Gastrocnemius medialis (tissue), 4 donors: ENCODE measurements at regions not wholly inside any gene's neighbourhood (a gene's known extent, or its start where the extent isn't known, plus 50 kb on each side); places are given as distances from the start of the nearest gene placed in this dataset.
A peak's percentile ranks its signal among the peaks of the same experiment; 100 is the strongest.
"Not testable (repeated sequence)": the region's sequence is repeated elsewhere in the genome, so short reads cannot be mapped to it uniquely, and the experiment has no call there.

ENCODE experiments used
- ATAC-seq, 2 donors: fragments of 150-250 bp; one replicate each; pipeline ENCODE4 v1.9.1; 2016
- DNase-seq, 2 donors: peaks; one replicate each; pipeline ENCODE4 v3.0.0-alpha.2; 2019
- H3K27ac ChIP-seq, 4 donors: fragments of 200-600 bp; sonication (generic); 1 replicate in 1 of 4; 2 replicates in 3 of 4; pipeline ENCODE4 v1.5.1; 2016 to 2018; ENCODE audit warnings: mild to moderate bottlenecking in 2 of 4, moderate library complexity in 1 of 4
- H3K27me3 ChIP-seq, 3 donors: fragments of 200-600 bp; sonication (generic) in 2 of 3; 1 replicate in 1 of 3; 2 replicates in 2 of 3; pipeline versions ENCODE4 v1.5.1 to v1.6.0; 2016 to 2019; ENCODE audit warnings: mild to moderate bottlenecking in 1 of 3, moderate library complexity in 1 of 3
- H3K36me3 ChIP-seq, 2 donors: fragments of 200-600 bp; sonication (generic) in 1 of 2; one replicate each; pipeline ENCODE4 v1.5.1; 2017 to 2018
- H3K4me1 ChIP-seq, 2 donors: fragments of 200-600 bp; sonication (generic) in 1 of 2; one replicate each; pipeline ENCODE4 v1.5.1; 2016 to 2017; ENCODE audit warnings: mild to moderate bottlenecking in 2 of 2
- H3K4me3 ChIP-seq, 4 donors: fragments of 200-600 bp; sonication (generic) in 3 of 4; 1 replicate in 1 of 4; 2 replicates in 3 of 4; pipeline ENCODE4 v1.5.1; 2016 to 2019; ENCODE audit warnings: mild to moderate bottlenecking in 2 of 4
- H3K9me3 ChIP-seq, 3 donors: fragments of 200-600 bp; sonication (generic) in 2 of 3; 1 replicate in 1 of 3; 2 replicates in 2 of 3; pipeline ENCODE4 v1.5.1; 2016 to 2019
- CTCF ChIP-seq, 5 experiments: fragments of 450-650 bp in 3 of 5; fragments of 200-600 bp in 2 of 5; sonication (generic) in 2 of 5; IDR thresholded peaks in 4 of 5; conservative IDR thresholded peaks in 1 of 5; 1 replicate in 4 of 5; 2 replicates in 1 of 5; pipeline ENCODE4 v1.5.1; 2016 to 2019; ENCODE audit warnings: antibody characterized with exemption in 5 of 5, mild to moderate bottlenecking in 3 of 5, moderate library complexity in 3 of 5
- POLR2A ChIP-seq, 2 donors: fragments of 450-650 bp; IDR thresholded peaks; one replicate each; pipeline ENCODE4 v1.6.1; 2017; ENCODE audit warnings: antibody characterized with exemption in 2 of 2, mild to moderate bottlenecking in 2 of 2, moderate library complexity in 2 of 2
- in situ Hi-C, 4 donors: fragments of 200-750 bp; cut with MboI; loops; one replicate each; pipeline versions ENCODE4 v1.15.0 to v1.8.0; 2017; ENCODE audit warnings: low sequenced_read_pairs in 4 of 4
- intact Hi-C: fragments of 100-400 bp; cut with DNase I; formaldehyde crosslinking; loops from one replicate; pipeline ENCODE4 v1.15.1; 2023; ENCODE audit warnings: low total_unique reads

GRCh38 chr2:236472720-236473495 is 96.7 kb upstream of the ACKR3 start:
- no peak for ATAC-seq
- in situ Hi-C loops: no loop called here
- Histone ChIP-seq H3K36me3 (no peaks in the 10 kb centered on the region), H3K9me3 (no peaks in the 10 kb centered on the region), H3K27ac (no peak overlapping the region), H3K4me3 (no peak overlapping the region), H3K27me3 (no peaks in the 10 kb centered on the region), H3K4me1 (no peaks in the 10 kb centered on the region)
- DNase-seq: no peak
- TF ChIP-seq CTCF (IDR thresholded peaks at IDR 0.05 in 4 of 5, conservative IDR thresholded peaks at IDR 0.05 in 1 of 5) (no peak), POLR2A (IDR thresholded peaks at IDR 0.05) (no peak)
- intact Hi-C loops: no loop called here

GRCh38 chr2:236473691-236474090 is 95.9 kb upstream of the ACKR3 start:
- Histone ChIP-seq H3K27me3 (no peaks in the 10 kb centered on the region), H3K36me3 (no peaks in the 10 kb centered on the region), H3K9me3 (no peaks in the 10 kb centered on the region), H3K4me1 (no peaks in the 10 kb centered on the region), H3K27ac (no peak overlapping the region), H3K4me3 (no peak overlapping the region)
- in situ Hi-C loops (no loop called here), intact Hi-C loops (no loop called here)
- ATAC-seq: no peak
- no peak for DNase-seq
- no peak for TF ChIP-seq POLR2A (IDR thresholded peaks at IDR 0.05)
- TF ChIP-seq CTCF (IDR thresholded peaks at IDR 0.05 in 4 of 5, conservative IDR thresholded peaks at IDR 0.05 in 1 of 5): no peak

- intact Hi-C loops: no loop called here
- in situ Hi-C loops: no loop called here
- Histone ChIP-seq H3K4me1 (no peaks in the 10 kb centered on the region), H3K9me3 (no peaks in the 10 kb centered on the region), H3K27me3 (no peaks in the 10 kb centered on the region), H3K27ac (no peak overlapping the region), H3K4me3 (peak overlapping the region in 1 of 4 donors; percentile 16), H3K36me3 (no peaks in the 10 kb centered on the region)
- no peak for DNase-seq
- TF ChIP-seq POLR2A (IDR thresholded peaks at IDR 0.05): no peak
- no peak for TF ChIP-seq CTCF (IDR thresholded peaks at IDR 0.05 in 4 of 5, conservative IDR thresholded peaks at IDR 0.05 in 1 of 5)
- ATAC-seq: no peak
Observed at GRCh38 chr2:236479814-236480213, 89.8 kb upstream of the ACKR3 start.

GRCh38 chr2:236483102-236483501 is 86.5 kb upstream of the ACKR3 start:
- no peak for DNase-seq
- no peaks in the 10 kb centered on the region for H3K9me3 ChIP-seq
- no peak overlapping the region for H3K4me3 ChIP-seq
- ATAC-seq: no peak
- H3K27ac ChIP-seq: no peak overlapping the region
- H3K4me1 ChIP-seq: no peaks in the 10 kb centered on the region
- no peaks in the 10 kb centered on the region for H3K36me3 ChIP-seq
- H3K27me3 ChIP-seq: no peaks in the 10 kb centered on the region
- in situ Hi-C loops (no loop called here), intact Hi-C loops (no loop called here)
- no peak for TF ChIP-seq CTCF (IDR thresholded peaks at IDR 0.05 in 4 of 5, conservative IDR thresholded peaks at IDR 0.05 in 1 of 5)
- TF ChIP-seq POLR2A (IDR thresholded peaks at IDR 0.05): no peak

- intact Hi-C loops (no loop called here), in situ Hi-C loops (no loop called here)
- ATAC-seq (no peak), DNase-seq (no peak)
- no peaks in the 10 kb centered on the region for H3K9me3 ChIP-seq
- no peaks in the 10 kb centered on the region for H3K27me3 ChIP-seq
- no peak overlapping the region for H3K4me3 ChIP-seq
- no peak overlapping the region for H3K27ac ChIP-seq
- no peaks in the 10 kb centered on the region for H3K36me3 ChIP-seq
- no peaks in the 10 kb centered on the region for H3K4me1 ChIP-seq
- TF ChIP-seq POLR2A (IDR thresholded peaks at IDR 0.05): no peak
- TF ChIP-seq CTCF (IDR thresholded peaks at IDR 0.05 in 4 of 5, conservative IDR thresholded peaks at IDR 0.05 in 1 of 5): no peak
Observed at GRCh38 chr2:236485519-236485918, 84.1 kb upstream of the ACKR3 start.

GRCh38 chr2:236489083-236489482 is 80.5 kb upstream of the ACKR3 start:
- ATAC-seq, H3K36me3 ChIP-seq, in situ Hi-C loops, H3K27me3 ChIP-seq, intact Hi-C loops, H3K4me1 ChIP-seq, H3K4me3 ChIP-seq, DNase-seq, H3K9me3 ChIP-seq, H3K27ac ChIP-seq: not testable (repeated sequence)
